NCI-H2227 (cell line): ENCODE measurements at regions not wholly inside any gene's neighbourhood (a gene's known extent, or its start where the extent isn't known, plus 50 kb on each side); places are given as distances from the start of the nearest gene placed in this dataset.

Experiments used
- DNase-seq: peaks from one replicate; lab custom pipeline; 2025; ENCODE audit not compliant: unreplicated experiment; lab: John Stamatoyannopoulos, UW

- DNase-seq: no peak
Observed at GRCh38 chr1:29753244-29753643, 516.9 kb downstream of the PTPRU start.

GRCh38 chr1:29752141-29752540 is 515.8 kb downstream of the PTPRU start:
- no peak for DNase-seq

GRCh38 chr1:29749024-29749945 is 513.0 kb downstream of the PTPRU start:
- no peak for DNase-seq

GRCh38 chr1:29747196-29747595 is 510.9 kb downstream of the PTPRU start:
- no peak for DNase-seq

GRCh38 chr1:29746076-29746665 is 509.8 kb downstream of the PTPRU start:
- no peak for DNase-seq

GRCh38 chr1:29744684-29745490 is 508.6 kb downstream of the PTPRU start:
- DNase-seq: no peak

GRCh38 chr1:29743931-29744330 is 507.6 kb downstream of the PTPRU start:
- DNase-seq: no peak

GRCh38 chr1:29743264-29743663 is 506.9 kb downstream of the PTPRU start:
- DNase-seq: no peak

- no peak for DNase-seq
Observed at GRCh38 chr1:29739176-29739575, 502.9 kb downstream of the PTPRU start.

GRCh38 chr1:29736582-29737188 is 500.4 kb downstream of the PTPRU start:
- DNase-seq: no peak

- no peak for DNase-seq
Observed at GRCh38 chr1:29732453-29732852, 496.1 kb downstream of the PTPRU start.

- no peak for DNase-seq
Observed at GRCh38 chr1:29730623-29731022, 494.3 kb downstream of the PTPRU start.

GRCh38 chr1:29729281-29729680 is 493.0 kb downstream of the PTPRU start:
- no peak for DNase-seq

GRCh38 chr1:29728703-29729102 is 492.4 kb downstream of the PTPRU start:
- DNase-seq: no peak

- no peak for DNase-seq
Observed at GRCh38 chr1:29725262-29725661, 488.9 kb downstream of the PTPRU start.

GRCh38 chr1:29722598-29722997 is 486.3 kb downstream of the PTPRU start:
- no peak for DNase-seq

GRCh38 chr1:29719253-29719652 is 482.9 kb downstream of the PTPRU start:
- no peak for DNase-seq

- DNase-seq: no peak
Observed at GRCh38 chr1:29718791-29719190, 482.5 kb downstream of the PTPRU start.

- DNase-seq: no peak
Observed at GRCh38 chr1:29716306-29716705, 480.0 kb downstream of the PTPRU start.

GRCh38 chr1:29713857-29714256 is 477.5 kb downstream of the PTPRU start:
- no peak for DNase-seq

GRCh38 chr1:29712801-29713200 is 476.5 kb downstream of the PTPRU start:
- no peak for DNase-seq
